ENCODE measurements at regions not wholly inside any gene's neighbourhood (a gene's known extent, or its start where the extent isn't known, plus 50 kb on each side); places are given as distances from the start of the nearest gene placed in this dataset.
"Not testable (repeated sequence)": the region's sequence is repeated elsewhere in the genome, so short reads cannot be mapped to it uniquely, and the experiment has no call there.

DNA sequence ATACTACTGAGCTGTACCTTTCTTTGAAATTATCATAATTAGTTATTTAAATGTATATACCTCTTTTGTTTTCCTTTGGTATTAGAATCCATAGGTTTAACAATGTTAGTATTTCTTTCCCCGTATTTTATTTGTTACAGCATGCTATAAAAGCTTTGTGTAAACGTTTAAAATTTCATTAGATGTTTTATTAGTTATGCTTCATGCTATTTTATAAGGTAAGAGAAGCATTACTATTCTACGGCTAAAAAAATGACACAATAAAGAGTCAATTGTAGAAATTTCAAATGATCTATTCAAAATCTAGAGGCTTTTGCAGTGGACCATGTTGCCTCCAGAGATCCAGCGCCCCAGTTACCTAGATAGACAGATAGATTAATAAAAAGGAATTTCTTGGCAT lies 1203.3 kb upstream of the IGFBP7 start:
- TF ChIP-seq, protein P1, sequence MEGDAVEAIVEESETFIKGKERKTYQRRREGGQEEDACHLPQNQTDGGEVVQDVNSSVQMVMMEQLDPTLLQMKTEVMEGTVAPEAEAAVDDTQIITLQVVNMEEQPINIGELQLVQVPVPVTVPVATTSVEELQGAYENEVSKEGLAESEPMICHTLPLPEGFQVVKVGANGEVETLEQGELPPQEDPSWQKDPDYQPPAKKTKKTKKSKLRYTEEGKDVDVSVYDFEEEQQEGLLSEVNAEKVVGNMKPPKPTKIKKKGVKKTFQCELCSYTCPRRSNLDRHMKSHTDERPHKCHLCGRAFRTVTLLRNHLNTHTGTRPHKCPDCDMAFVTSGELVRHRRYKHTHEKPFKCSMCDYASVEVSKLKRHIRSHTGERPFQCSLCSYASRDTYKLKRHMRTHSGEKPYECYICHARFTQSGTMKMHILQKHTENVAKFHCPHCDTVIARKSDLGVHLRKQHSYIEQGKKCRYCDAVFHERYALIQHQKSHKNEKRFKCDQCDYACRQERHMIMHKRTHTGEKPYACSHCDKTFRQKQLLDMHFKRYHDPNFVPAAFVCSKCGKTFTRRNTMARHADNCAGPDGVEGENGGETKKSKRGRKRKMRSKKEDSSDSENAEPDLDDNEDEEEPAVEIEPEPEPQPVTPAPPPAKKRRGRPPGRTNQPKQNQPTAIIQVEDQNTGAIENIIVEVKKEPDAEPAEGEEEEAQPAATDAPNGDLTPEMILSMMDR (IDR thresholded peaks at IDR 0.05; ENCODE audit: low read depth, low read length), result no peak
- no peak overlapping the region for H3K4me3 ChIP-seq
- DNase-seq (ENCODE audit: low read depth in 1 of 2, low spot score in 1 of 2), result no peak
- no peaks in the 10 kb centered on the region for H3K36me3 ChIP-seq
- no peaks in the 10 kb centered on the region for H3K4me1 ChIP-seq (ENCODE audit: low read depth)
- H3K9me3 ChIP-seq (ENCODE audit: low read depth), result no peaks in the 10 kb centered on the region
- no peak overlapping the region for H3K27ac ChIP-seq
- H3K27me3 ChIP-seq, result no peaks in the 10 kb centered on the region

DNA sequence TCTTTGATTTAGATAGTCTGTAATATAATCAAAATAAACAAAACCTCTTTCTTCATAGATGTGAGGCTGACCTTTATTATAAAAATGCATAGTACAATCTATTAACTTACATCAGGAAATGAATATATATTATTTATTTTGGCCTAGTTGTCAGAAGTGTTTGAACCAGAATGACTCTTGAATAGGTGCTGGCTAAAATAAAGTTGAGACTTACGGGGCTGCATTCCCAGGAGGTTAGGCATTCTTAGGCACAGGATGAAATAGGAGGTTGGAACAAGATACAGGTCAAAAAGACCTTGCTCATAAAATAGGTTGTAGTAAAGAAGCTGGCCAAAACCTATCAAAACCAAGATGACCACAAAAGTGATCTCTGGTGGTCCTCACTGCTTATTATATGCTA lies 1193.3 kb upstream of the IGFBP7 start:
- H3K4me1 ChIP-seq (ENCODE audit: low read depth), result peaks cover 7% of the 10 kb centered on the region
- TF ChIP-seq, protein P1 (IDR thresholded peaks at IDR 0.05; ENCODE audit: low read depth, low read length), result no peak
- DNase-seq (ENCODE audit: low read depth in 1 of 2, low spot score in 1 of 2), result no peak
- no peaks in the 10 kb centered on the region for H3K9me3 ChIP-seq (ENCODE audit: low read depth)
- H3K4me3 ChIP-seq, result no peak overlapping the region
- H3K27me3 ChIP-seq, result no peaks in the 10 kb centered on the region
- no peak overlapping the region for H3K27ac ChIP-seq
- no peaks in the 10 kb centered on the region for H3K36me3 ChIP-seq

GRCh38 chr4:58301376-58301999 lies 1191.3 kb upstream of the IGFBP7 start:
- TF ChIP-seq, protein P1 (IDR thresholded peaks at IDR 0.05; ENCODE audit: low read depth, low read length), result no peak
- H3K27ac ChIP-seq, result peak overlapping the region; percentile 71

GRCh38 chr4:58286335-58286734 lies 1176.2 kb upstream of the IGFBP7 start:
- no peak for DNase-seq (ENCODE audit: low read depth in 1 of 2, low spot score in 1 of 2)
- Histone ChIP-seq H3K9me3 (ENCODE audit: low read depth) (no peaks in the 10 kb centered on the region), H3K36me3 (no peaks in the 10 kb centered on the region), H3K27me3 (no peaks in the 10 kb centered on the region), H3K27ac (no peak overlapping the region), H3K4me3 (no peak overlapping the region), H3K4me1 (ENCODE audit: low read depth) (peaks cover 9% of the 10 kb centered on the region)
- TF ChIP-seq, protein P1 (IDR thresholded peaks at IDR 0.05; ENCODE audit: low read depth, low read length), result no peak

More at GRCh38 chr4:58301376-58301999, 1191.3 kb upstream of the IGFBP7 start:
- Histone ChIP-seq H3K36me3 (no peaks in the 10 kb centered on the region), H3K4me3 (no peak overlapping the region), H3K9me3 (ENCODE audit: low read depth) (no peaks in the 10 kb centered on the region), H3K4me1 (ENCODE audit: low read depth) (peaks cover 7% of the 10 kb centered on the region), H3K27me3 (no peaks in the 10 kb centered on the region)
- DNase-seq (ENCODE audit: low read depth in 1 of 2, low spot score in 1 of 2), result peak; percentile 12 to 27

DNA sequence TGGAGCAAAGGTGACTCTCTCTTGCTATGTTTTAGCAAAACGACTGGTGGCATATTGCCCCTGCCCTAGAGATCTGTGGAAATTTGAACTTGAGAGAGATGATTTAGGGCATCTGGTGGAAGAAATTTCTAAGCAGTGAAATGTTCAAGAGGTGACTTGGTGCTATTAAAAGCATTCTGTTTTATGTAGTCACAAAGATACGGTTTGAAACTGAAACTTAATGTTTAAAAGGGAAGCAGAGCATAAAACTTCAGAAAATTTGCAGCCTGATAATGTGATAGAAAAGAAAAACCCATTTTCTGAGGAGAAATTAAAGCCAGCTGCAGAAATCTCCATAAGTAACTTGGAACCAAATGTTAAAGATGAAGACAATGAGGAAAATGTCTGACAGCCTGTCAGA lies 1170.7 kb upstream of the IGFBP7 start:
- not testable (repeated sequence) for H3K4me1 ChIP-seq (ENCODE audit: low read depth); H3K36me3 ChIP-seq; H3K4me3 ChIP-seq; H3K27me3 ChIP-seq; DNase-seq (ENCODE audit: low read depth in 1 of 2, low spot score in 1 of 2); H3K27ac ChIP-seq; H3K9me3 ChIP-seq (ENCODE audit: low read depth)

GRCh38 chr4:58275856-58276255 lies 1165.7 kb upstream of the IGFBP7 start:
- Histone ChIP-seq H3K4me1 (ENCODE audit: low read depth) (no peaks in the 10 kb centered on the region), H3K9me3 (ENCODE audit: low read depth) (no peaks in the 10 kb centered on the region), H3K27me3 (no peaks in the 10 kb centered on the region), H3K4me3 (no peak overlapping the region), H3K27ac (no peak overlapping the region), H3K36me3 (no peaks in the 10 kb centered on the region)
- TF ChIP-seq, protein P1 (IDR thresholded peaks at IDR 0.05; ENCODE audit: low read depth, low read length), result no peak
- DNase-seq (ENCODE audit: low read depth in 1 of 2, low spot score in 1 of 2), result no peak

Measured in cardiac muscle cell (in vitro differentiated cells and primary cell).